Osteoblast (primary cell): ENCODE measurements at regions not wholly inside any gene's neighbourhood (a gene's known extent, or its start where the extent isn't known, plus 50 kb on each side); places are given as distances from the start of the nearest gene placed in this dataset.

ENCODE experiments used
- DNase-seq: peaks from one replicate; pipeline ENCODE4 v3.0.0; 2011; ENCODE audit warnings: low spot score, mixed read lengths; ENCODE audit not compliant: insufficient read length; ENCODE audit errors: missing footprints
- H2AFZ ChIP-seq: 2 replicates; pipeline ENCODE4 v1.6.0; 2011; ENCODE audit warnings: mild to moderate bottlenecking, low read length
- H3K27ac ChIP-seq: 2 replicates; pipeline ENCODE4 v1.5.1; 2011; ENCODE audit warnings: mild to moderate bottlenecking, low read depth, low read length, moderate library complexity
- H3K27me3 ChIP-seq: 2 replicates; pipeline ENCODE4 v1.6.0; 2012; ENCODE audit warnings: mild to moderate bottlenecking, control low read depth, inconsistent platforms, low read length, moderate library complexity; ENCODE audit not compliant: insufficient read depth
- H3K36me3 ChIP-seq: 2 replicates; pipeline ENCODE4 v1.5.1; 2011; ENCODE audit warnings: mild to moderate bottlenecking, low read length, control low read depth, moderate library complexity; ENCODE audit not compliant: insufficient read depth
- H3K4me1 ChIP-seq: 2 replicates; pipeline ENCODE4 v1.5.1; 2011; ENCODE audit warnings: mild to moderate bottlenecking, low read length, control low read depth, moderate library complexity; ENCODE audit not compliant: insufficient read depth
- H3K4me2 ChIP-seq: 2 replicates; pipeline ENCODE4 v1.6.0; 2011; ENCODE audit warnings: mild to moderate bottlenecking, low read length; ENCODE audit not compliant: insufficient read depth
- H3K4me3 ChIP-seq: fragments of 200-600 bp; sonication (generic); 3 replicates; pipeline ENCODE4 v1.5.1; 2012; ENCODE audit warnings: mild to moderate bottlenecking, low read length, inconsistent platforms; ENCODE audit not compliant: insufficient read depth
- H3K79me2 ChIP-seq: 2 replicates; pipeline ENCODE4 v1.6.0; 2012; ENCODE audit warnings: mild to moderate bottlenecking, low read length, control low read depth, inconsistent platforms; ENCODE audit not compliant: insufficient read depth
- H3K9me3 ChIP-seq: 2 replicates; pipeline ENCODE4 v1.5.1; 2011; ENCODE audit warnings: low read depth, low read length, control low read depth
- H4K20me1 ChIP-seq: 2 replicates; pipeline ENCODE4 v1.6.0; 2012; ENCODE audit warnings: mild to moderate bottlenecking, low read length, control low read depth; ENCODE audit not compliant: insufficient read depth
- TF ChIP-seq, protein P1 (sequence below): IDR thresholded peaks from 2 replicates; pipeline ENCODE4 v1.5.1; 2011; ENCODE audit warnings: mild to moderate bottlenecking, low read depth, low read length, moderate library complexity; ENCODE audit errors: extremely low read depth

DNA sequence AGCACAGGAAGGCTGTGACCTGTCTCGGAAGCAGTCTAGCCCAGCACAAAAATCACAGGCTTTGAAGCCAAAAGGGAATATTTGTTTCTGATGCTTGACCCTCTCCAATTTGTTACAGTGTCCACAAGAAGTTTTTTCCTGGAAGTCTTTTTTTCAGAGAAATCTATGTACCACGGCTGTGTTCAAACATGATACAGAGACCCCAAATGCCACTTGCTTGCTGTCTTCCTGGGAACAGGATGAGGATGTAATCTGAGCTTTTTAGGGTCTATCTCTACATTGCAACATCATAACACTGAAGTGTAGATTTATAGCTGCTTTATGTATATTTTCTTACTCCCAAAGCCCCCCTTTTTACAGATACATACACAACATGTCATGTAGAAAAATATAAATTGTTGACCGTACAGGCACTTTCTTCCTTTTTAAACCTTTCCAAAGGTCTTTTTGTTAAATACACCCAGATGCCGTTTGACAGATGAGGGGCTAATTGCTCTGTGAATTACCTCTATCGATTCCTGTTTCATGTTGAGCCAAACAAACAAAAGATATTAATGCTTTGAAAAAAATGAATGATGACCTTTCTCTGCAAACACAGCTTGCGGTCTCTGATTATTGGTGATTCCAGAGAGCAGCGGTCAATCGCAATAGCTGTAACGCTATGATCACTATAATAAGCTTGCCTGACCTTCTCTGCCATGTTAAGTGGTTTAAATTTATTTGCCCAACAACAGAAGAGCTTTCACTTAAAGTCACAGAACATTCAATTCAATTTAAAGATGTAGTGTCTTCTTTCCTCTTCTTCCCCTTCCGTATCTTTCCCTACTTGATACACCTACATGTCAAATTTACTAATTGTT, 875.9 kb upstream of the NR2F2 start:
- no peak overlapping the region for H2AFZ ChIP-seq
- H3K27me3 ChIP-seq, result no peaks in the 10 kb centered on the region
- DNase-seq, result no peak
- no peaks in the 10 kb centered on the region for H3K4me1 ChIP-seq
- no peaks in the 10 kb centered on the region for H4K20me1 ChIP-seq
- H3K9me3 ChIP-seq, result no peaks in the 10 kb centered on the region
- no peaks in the 10 kb centered on the region for H3K36me3 ChIP-seq
- no peaks in the 10 kb centered on the region for H3K79me2 ChIP-seq
- no peak overlapping the region for H3K4me3 ChIP-seq
- no peak overlapping the region for H3K27ac ChIP-seq
- H3K4me2 ChIP-seq, result no peak overlapping the region
- TF ChIP-seq, protein P1, sequence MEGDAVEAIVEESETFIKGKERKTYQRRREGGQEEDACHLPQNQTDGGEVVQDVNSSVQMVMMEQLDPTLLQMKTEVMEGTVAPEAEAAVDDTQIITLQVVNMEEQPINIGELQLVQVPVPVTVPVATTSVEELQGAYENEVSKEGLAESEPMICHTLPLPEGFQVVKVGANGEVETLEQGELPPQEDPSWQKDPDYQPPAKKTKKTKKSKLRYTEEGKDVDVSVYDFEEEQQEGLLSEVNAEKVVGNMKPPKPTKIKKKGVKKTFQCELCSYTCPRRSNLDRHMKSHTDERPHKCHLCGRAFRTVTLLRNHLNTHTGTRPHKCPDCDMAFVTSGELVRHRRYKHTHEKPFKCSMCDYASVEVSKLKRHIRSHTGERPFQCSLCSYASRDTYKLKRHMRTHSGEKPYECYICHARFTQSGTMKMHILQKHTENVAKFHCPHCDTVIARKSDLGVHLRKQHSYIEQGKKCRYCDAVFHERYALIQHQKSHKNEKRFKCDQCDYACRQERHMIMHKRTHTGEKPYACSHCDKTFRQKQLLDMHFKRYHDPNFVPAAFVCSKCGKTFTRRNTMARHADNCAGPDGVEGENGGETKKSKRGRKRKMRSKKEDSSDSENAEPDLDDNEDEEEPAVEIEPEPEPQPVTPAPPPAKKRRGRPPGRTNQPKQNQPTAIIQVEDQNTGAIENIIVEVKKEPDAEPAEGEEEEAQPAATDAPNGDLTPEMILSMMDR, result no peak

DNA sequence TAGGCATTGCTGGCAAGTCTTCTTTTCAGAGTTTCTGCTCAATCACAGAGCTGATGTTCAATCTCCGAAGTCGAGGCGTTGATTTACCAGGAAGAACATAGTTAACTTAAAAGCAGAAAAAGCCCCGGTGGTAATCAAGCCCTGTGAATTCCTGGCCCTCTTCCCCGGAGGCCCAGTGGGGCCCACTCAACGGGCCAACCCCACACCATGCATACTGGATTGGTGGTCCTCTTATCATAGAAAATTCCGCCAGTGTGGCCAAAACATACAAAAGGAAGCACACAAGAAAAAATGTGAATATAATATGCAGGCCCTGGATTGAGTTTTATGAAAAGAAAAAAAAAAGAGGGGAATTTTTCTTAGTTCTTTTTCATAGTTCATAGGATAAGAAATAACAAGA, 873.0 kb upstream of the NR2F2 start:
- Histone ChIP-seq H3K4me1 (no peaks in the 10 kb centered on the region), H3K4me3 (no peak overlapping the region), H4K20me1 (no peaks in the 10 kb centered on the region), H3K4me2 (no peak overlapping the region), H2AFZ (no peak overlapping the region), H3K9me3 (no peaks in the 10 kb centered on the region), H3K27ac (no peak overlapping the region), H3K27me3 (no peaks in the 10 kb centered on the region), H3K79me2 (no peaks in the 10 kb centered on the region), H3K36me3 (no peaks in the 10 kb centered on the region)
- no peak for DNase-seq
- TF ChIP-seq, protein P1, result no peak

DNA sequence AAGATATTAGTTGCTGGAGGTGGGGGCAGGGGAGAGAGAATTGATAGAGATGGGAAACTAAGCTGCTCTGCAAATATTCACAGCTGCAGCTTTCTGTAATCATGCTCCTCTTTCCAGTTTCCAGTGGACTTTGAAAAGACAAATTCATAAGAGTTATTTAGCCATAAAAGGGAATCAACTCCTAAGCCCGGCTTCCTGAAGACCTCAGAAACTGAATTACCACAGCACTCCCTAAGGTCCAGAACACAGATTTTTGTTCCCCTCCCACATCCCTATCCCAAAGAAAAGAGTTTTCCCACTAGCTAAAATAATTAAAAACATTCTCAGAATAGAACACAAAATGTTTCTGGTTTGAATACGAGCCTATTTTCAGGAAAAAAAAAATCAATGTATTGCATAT, 871.8 kb upstream of the NR2F2 start:
- H3K4me2 ChIP-seq, result no peak overlapping the region
- no peak overlapping the region for H3K27ac ChIP-seq
- H3K4me3 ChIP-seq, result no peak overlapping the region
- no peaks in the 10 kb centered on the region for H3K79me2 ChIP-seq
- no peaks in the 10 kb centered on the region for H3K27me3 ChIP-seq
- no peaks in the 10 kb centered on the region for H4K20me1 ChIP-seq
- no peak for DNase-seq
- TF ChIP-seq, protein P1, result no peak
- H3K4me1 ChIP-seq, result no peaks in the 10 kb centered on the region
- no peak overlapping the region for H2AFZ ChIP-seq
- no peaks in the 10 kb centered on the region for H3K36me3 ChIP-seq
- no peaks in the 10 kb centered on the region for H3K9me3 ChIP-seq

DNA sequence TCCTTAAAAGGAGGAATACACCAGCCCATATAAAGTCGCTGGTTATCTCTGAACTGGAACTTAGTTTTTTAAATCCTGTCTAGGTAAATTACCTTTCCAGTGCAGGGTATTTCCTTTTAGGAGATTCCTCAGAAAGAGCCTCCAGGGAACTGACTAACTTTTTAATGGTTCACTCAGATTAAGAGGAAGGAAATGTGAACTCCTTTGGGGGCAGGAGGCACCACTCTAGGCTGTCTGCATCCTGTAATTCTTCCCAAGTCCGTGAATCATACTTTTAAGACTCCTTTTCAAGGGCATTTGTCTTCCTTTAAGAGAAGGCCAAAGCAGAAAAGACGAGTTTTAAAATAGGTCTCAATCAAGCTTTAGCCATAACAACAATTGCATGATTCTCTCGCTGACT, 871.2 kb upstream of the NR2F2 start:
- Histone ChIP-seq H3K4me3 (no peak overlapping the region), H3K4me2 (no peak overlapping the region), H3K79me2 (no peaks in the 10 kb centered on the region), H3K27ac (no peak overlapping the region), H3K9me3 (no peaks in the 10 kb centered on the region), H4K20me1 (no peaks in the 10 kb centered on the region), H2AFZ (no peak overlapping the region), H3K27me3 (no peaks in the 10 kb centered on the region), H3K36me3 (no peaks in the 10 kb centered on the region), H3K4me1 (no peaks in the 10 kb centered on the region)
- no peak for DNase-seq
- TF ChIP-seq, protein P1, result no peak
